GM19452 (cell line): ENCODE measurements at regions not wholly inside any gene's neighbourhood (a gene's known extent, or its start where the extent isn't known, plus 50 kb on each side); places are given as distances from the start of the nearest gene placed in this dataset.
"Not testable (repeated sequence)": the region's sequence is repeated elsewhere in the genome, so short reads cannot be mapped to it uniquely, and the experiment has no call there.

Source experiments
- ATAC-seq: cut with Tn5 transposase; IDR thresholded peaks from one replicate; pipeline ENCODE4 v1.9.1; 2021; ENCODE audit not compliant: unreplicated experiment

DNA sequence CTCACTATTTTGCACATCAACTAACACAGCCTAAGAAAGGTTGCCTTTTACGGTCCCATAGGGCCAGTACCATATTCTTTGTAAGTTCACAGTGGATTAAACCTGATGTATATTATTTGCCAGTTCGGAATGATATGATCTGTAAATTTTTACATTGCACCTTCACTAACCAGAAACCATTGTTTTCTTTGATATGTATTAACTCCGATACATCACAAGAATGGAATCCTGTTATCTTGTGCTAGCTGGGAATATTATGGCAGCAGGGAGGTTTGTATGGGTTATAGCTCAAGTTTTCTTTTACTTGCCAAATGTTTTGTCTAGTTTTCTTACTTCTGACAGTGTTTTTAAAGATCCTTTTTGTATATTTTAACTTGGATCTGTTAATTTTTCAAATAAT lies 51.4 kb upstream of the S1PR1 start:
- no peak for ATAC-seq

DNA sequence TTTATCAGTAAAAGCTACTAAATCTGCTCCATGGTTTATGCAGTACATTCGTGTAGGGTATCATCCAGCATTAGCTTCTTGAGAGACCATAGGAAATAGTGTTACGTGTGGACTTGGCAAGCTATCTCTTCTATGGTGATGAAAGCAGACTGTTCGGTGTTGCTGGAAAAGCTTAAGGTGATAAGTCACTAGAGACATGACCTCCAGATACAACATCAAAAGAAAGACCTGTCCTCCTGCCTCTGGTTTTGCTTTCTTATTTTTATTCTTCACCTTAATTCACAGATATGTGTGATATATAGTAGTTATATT lies 53.5 kb upstream of the S1PR1 start:
- ATAC-seq: no peak

GRCh38 chr1:101182627-101183387 lies 54.0 kb upstream of the S1PR1 start:
- ATAC-seq: no peak

GRCh38 chr1:101181930-101182329 lies 54.9 kb upstream of the S1PR1 start:
- no peak for ATAC-seq

DNA sequence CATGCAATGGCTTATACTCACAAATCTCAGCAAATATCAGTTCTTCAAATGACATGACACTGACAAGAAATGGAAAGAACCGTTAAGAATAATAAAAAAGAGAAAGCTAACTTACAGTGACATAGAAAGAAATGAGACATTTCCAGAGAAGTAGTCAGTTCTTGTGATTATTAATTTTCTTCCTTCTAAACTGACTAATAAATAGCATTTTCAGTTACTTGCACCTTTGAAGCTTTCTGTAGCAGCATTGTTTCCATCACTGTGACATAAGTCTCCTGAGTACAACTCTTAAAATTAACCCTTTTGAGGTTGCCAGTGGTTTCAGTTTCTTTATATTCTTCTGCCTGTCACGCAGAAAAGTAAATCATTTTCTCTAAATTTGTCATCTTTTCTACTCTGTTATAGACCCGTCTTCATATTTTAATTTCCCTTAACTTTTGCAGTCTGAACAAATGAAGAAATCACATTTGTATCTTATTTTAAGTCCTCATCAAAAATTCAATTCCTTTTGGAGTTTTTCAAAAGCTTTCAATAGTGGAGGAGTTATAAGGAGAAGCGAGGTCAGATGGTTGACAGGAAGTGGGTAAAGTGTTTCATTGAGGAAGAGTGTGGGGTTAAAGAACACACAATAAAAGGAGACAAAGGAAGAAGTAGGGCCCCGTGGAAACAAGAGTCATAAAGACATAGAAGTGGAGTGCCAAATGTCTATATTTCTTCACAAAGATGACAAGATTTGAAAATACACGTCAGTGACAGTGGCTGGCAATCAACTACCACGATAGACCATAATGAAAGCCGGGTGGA lies 57.9 kb upstream of the S1PR1 start:
- peak; percentile 89 for ATAC-seq

DNA sequence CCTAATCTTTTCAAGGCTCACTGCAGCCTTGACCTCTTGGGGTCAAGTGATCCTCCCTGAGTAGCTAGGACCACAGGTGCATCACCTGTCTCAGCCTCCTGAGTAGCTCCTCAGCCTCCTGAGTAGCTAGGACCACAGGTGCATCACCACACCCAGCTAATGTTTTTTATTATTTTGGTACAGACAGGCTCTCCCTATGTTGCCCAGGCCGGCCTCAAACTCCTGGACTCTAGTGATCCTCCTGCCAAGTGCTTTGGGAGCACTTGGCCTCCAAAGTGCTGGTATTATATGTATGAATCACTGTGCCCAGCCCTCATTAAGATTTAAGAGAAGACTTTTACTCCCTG lies 58.5 kb upstream of the S1PR1 start:
- no peak for ATAC-seq

DNA sequence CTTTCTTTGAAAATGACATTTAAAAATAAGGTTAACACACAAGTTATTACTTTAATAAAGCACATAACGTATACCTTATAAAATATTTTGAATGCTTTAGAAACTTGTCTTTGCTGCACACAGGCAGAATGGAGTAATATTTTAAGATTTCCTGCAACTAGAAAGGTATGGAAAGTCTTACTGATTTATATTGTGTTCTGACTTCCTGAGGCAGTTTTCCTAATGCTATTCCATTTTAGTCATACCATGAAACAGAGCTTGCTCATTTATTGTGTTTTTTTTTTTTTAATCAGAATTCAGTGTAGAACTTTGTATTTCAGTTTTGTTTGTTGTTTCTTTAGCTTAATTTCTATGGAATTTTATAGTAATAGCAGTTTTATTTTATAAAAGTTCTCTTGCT lies 60.9 kb upstream of the S1PR1 start:
- ATAC-seq: no peak

DNA sequence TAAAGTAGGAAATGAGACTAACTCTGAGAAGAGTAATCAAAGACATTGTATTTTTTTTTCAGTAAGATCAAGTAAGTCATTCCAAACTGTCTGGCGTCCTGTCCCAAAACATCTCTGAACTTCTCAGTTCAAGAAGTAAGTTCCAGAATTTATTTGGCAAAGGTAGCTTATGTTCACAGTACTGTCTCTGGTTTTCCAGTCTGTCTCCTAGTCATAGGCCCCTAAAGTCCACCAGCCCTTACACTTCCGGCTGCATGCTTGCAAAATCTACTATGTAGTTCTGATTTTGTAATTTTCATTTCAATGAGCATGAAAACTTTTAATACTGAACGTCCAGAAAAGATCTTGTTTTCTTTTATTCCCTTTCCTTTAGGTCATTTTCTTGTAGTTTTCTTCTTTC lies 61.4 kb upstream of the S1PR1 start:
- no peak for ATAC-seq

DNA sequence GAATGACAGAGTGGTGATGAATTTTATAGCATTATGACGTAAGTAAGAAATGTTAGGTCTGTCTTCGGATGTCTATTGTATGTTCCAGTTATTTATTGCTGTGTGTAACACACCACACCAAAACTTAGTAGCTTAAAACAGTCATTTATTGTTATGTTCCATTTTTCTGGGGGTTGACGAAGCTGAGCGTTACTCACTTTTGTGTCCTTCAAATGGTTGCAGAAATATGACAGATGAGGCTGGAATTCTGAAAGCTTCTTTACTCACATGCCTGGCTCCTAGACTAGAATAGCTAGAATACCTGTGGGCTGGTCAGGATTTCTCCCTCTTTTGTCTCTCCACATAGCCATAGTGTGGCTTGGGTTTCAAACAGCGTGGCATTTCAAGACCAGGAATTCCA lies 62.1 kb upstream of the S1PR1 start:
- ATAC-seq: no peak

GRCh38 chr1:101174298-101174697 lies 62.5 kb upstream of the S1PR1 start:
- not testable (repeated sequence) for ATAC-seq

GRCh38 chr1:101170506-101171050 lies 66.2 kb upstream of the S1PR1 start:
- no peak for ATAC-seq

- peak; percentile 81 for ATAC-seq
Observed at GRCh38 chr1:101167891-101168290, 68.9 kb upstream of the S1PR1 start.

DNA sequence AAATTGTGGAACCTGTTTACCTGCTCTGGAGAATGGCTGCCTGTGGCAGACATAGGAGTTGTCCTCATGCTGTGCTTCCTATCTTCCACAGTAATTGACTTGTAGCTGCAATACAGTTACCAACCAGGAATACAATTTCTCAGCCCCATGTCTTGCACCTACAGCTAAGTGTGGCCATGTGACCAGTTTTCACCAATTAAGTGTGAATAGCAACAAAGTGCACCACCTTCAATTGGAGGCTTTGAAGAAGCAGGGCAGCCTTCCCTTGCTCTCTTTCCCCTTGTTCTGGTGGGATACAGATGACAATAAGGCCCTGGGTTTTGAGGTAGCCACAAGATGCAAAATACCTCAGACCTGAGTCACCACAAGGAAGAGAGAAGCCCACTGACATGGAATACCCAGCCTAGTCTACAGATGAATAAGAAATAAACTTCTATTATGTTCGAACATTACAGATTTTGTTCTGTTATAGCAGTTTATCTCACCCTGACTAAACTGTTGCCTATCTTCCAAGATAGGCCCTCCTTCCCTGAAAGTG lies 70.2 kb upstream of the S1PR1 start:
- no peak for ATAC-seq

GRCh38 chr1:101165954-101166353 lies 70.9 kb upstream of the S1PR1 start:
- no peak for ATAC-seq

DNA sequence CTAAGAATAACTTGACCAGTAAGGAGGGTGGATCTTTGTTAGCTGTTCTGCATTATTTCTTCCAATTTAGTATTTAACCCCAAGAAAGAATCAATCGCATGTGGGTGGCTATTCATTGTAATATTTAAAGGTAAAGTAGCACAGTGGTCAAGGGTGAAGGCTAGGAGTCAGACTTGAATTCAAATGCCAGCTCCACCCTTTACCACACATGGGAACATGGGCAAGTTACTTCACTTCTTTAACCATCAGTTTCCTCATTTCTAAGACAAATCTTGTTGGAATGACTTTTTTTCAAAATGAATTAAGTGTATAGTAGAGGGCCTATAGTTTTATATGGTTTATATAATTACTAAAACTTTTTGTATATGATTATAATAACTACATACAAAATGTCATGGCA lies 71.3 kb upstream of the S1PR1 start:
- no peak for ATAC-seq

- no peak for ATAC-seq
Observed at GRCh38 chr1:101164776-101165175, 72.0 kb upstream of the S1PR1 start.

DNA sequence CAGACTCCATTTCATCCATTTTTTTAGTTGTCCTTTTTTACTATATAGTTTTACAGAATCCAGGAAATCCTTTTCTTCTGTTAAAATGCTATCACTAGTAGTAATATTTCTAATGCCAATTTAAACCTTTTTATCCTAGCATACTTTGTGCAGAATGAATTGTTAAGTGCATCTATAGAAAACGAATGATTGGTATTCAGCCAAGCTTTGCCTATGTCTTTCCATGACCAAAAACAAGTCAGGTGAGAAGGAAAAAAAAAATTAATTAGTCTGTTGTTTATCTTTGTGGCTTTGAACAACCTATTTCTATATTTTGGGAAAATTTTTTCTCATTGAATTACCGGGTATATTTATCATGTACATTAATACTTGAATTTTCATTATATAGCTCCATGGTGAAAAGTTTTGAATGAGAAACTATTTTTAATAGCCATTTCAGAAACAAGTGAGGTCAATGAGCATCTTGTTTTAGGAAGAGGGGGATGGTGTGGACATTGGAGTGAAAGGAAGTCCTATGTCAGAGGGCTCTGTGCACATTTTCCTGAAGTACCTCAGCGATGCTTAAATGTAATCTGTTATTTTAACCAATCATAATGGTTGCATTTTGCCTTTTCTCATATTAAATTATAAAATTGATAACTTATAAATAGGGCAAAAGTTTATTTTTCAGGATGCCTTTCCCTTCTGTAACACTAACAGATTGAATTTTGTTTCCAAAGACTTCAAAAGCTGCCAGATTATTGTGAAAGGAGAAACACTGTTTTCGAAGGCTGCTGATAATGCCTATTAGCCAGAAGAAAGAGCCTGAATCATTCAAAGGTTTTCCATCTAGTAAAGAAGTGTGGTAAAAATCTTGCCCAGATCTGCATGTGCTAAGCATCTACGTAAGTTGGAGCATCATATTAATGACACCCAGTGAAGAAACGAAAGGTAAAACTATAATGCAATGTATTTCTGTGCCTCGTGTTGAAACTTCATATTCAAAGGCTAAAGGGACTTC lies 73.8 kb upstream of the S1PR1 start:
- ATAC-seq: no peak

- ATAC-seq: no peak
Observed at GRCh38 chr1:101162300-101162699, 74.5 kb upstream of the S1PR1 start.

GRCh38 chr1:101161619-101162018 lies 75.2 kb upstream of the S1PR1 start:
- ATAC-seq: no peak

DNA sequence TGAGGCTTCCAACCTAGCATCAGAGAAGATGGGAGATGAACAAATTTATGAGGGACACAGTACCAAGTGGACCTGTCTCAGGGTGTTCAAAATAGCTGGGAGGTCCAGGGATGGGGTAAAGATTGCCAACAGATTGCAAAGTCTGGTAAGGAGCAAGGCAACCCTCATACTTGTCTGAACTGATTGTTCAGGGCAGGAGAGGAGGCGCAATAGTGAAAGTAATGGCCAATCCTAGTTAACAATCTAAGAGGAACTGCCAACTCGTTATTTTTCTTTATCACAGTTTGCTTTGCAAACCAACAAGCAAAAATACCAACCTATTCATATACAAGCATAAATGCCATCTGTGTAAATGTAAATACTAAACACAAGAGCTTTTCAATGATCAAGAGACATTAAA lies 78.4 kb upstream of the S1PR1 start:
- ATAC-seq: peak; percentile 61

- no peak for ATAC-seq
Observed at GRCh38 chr1:101154547-101154946, 82.3 kb upstream of the S1PR1 start.
